ENCODE measurements at regions not wholly inside any gene's neighbourhood (a gene's known extent, or its start where the extent isn't known, plus 50 kb on each side); places are given as distances from the start of the nearest gene placed in this dataset.

- no peak for DNase-seq
Measured at GRCh38 chr6:6376845-6377244, 56.4 kb upstream of the F13A1 start.

GRCh38 chr6:6377621-6378020, 57.2 kb upstream of the F13A1 start:
- no peak for DNase-seq

DNA sequence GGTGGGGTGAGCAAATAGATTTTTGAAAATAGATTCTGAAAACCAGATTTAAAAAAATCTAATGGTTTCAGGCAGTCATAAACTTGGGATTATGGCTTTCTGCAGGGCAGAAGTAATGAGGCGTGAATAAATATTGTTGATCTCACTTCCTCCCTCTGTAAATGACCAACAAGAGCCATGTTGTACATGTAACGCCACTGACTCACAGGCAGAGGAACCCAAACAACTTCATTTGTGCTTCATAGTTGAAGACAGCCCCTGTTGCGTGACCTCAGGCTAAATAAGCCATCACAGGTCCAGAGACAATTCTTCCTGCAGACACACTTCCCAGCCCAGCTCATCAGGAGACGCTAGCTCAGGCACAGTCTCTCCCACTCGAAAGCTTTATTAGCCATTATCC, 59.1 kb upstream of the F13A1 start:
- no peak for DNase-seq

DNA sequence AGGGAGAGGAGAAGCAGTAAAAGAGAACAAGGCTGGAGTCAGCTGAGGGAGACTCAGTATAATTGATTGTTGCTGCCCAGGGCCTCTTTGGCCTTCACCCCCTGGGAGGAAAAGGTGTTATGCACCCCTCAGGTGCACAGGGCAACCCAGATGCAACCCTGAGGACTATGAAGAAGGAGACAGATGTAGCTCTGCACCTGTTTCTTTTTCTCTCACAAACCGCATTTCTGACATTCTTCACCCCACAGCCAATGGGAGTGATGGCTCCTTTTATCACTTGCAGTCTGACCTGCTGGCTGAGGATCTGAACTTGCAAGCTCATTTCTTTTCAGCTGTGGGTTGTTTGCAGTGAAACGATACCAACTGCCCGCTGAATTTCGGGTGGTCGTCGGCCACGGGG, 64.1 kb upstream of the F13A1 start:
- no peak for DNase-seq

- no peak for DNase-seq
Measured at GRCh38 chr6:6386010-6386409, 65.5 kb upstream of the F13A1 start.

DNA sequence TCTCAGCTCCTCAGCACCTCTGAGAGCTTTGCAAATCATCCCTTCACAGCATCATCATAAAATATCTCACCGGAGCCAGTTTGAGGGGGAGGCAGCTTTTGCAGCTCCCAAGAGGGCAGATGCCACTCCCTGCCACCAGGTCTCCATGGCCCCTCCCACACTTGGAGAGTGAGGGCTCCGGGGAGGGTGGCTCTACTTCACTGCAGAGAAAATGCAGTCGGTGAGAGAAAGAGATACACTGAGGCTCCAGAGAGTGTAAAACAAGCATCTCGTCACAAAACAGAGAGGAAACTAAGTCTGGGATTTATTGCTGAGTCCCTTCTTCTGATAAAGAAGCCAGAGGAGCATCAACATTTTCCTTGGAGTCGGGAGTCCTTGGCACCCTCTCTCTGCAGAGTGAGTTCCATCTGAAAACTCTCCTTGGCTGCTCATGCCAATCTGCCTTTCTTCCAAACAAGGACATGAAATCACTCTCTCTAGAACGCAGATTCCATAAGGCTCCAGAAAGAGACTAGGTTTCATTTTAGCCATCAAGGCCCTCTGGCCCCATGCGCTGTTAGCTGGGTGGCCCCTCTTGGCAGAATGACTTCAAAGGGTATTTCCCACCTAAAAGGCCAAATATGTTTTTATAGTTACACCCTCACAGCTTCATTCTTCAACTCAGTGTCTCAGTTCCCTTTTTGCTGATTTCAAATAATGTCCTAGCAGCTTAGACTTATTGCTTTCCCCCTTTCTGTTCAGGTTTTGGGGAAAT, 70.6 kb upstream of the F13A1 start:
- no peak for DNase-seq

DNA sequence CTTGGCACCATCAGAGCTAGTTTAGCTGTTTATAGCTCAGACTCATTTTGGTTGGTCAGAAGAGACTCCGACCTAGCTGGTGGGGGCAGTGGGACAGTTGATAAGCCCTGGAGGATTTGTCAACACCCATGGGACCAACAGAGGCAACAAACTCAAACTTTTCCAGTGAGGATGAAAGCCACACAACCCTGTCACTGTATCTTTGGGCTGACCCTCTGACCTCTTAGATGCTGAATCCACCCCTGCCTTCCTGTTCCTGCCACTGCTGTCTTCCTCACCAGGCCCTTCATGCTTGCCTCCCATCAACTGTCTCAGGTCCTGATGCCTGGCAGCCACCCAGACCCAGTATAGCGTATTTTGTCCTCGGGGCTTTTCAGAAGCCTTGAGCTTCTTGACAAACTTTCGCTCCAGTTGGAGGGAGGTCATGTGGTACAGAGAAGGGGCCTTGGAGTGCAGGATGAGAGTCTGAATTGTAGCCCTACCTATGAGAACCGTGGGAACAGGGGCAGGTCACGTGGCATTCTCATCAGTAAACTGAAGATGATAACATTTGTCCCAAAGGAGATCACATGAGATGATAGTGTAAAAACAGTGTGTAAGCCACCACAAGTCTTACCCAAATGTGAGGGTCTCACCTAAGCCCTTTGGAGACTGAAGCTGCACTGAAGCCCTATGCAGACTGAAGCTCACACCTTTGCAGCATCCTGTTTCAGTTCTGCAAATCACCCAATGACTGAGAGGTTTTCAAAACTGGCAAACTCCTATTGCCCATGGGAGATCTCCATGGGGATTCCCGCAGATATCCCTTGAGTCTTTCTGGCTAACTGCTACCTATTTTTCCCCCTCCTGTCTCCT, 72.0 kb upstream of the F13A1 start:
- no peak for DNase-seq

GRCh38 chr6:6393069-6393529, 72.6 kb upstream of the F13A1 start:
- no peak for DNase-seq

- no peak for DNase-seq
Measured at GRCh38 chr6:6395581-6396197, 75.2 kb upstream of the F13A1 start.

GRCh38 chr6:6397842-6398241, 77.4 kb upstream of the F13A1 start:
- no peak for DNase-seq

DNA sequence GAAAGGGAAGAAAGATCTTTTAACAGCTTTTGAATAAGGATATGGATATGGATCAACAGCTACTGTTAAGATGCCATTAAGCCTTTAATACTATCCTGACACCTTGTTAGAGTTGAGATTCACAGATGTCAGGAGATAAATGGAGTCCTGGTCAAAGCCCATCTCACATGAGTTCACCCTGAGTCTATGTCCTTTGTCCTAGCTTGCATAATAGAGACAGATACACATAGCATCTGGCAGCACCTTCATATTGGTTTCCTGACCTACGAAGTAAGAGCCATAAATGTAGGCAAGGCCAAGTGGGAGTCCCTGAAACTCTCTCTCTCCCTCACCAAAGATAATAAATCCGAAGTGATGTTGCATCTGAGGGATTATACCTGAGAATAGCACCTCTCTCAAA, 79.1 kb upstream of the F13A1 start:
- DNase-seq = peak in 1 of 2 experiments; percentile 49

DNA sequence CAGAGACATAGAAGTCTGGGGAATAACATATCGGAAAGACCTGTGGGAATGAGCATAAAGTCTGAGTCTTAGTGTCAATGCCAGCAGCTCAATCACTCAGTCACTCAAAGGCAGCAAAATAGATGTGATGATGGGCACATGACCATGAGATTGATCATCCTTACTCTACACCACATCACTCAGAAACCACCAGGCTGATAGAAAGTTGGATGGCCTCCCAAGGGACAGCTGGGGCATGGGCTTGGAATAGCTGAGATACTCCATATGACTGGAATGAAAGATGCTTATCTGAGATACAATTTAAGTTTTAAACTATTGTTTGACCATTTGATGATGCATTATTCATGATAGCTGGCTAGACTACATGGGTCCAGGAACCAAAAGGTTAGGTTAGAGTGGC, 80.9 kb upstream of the F13A1 start:
- no peak for DNase-seq

GRCh38 chr6:6402006-6402405, 81.5 kb upstream of the F13A1 start:
- DNase-seq = no peak

- DNase-seq = peak in 1 of 2 experiments; percentile 71
Measured at GRCh38 chr6:6402591-6402990, 82.1 kb upstream of the F13A1 start.

DNA sequence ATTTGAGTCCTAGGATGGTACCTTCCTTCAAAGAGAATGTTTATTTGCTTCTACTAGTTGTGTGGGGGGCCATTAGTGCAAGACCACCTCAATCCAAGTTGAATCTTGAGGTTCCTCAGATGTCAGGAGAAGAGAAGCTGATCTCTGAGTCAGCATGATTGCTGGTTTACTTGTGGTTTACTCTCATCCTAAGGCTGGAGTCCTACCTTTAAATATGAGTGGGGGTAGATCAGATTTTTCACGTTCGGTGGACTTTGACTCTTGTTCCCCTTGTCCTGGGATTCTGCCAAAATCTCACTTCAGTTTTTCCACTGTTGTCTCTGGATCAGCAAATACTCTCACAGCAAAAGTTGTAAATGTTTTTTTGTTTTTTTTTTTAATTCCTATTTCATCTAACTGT, 84.6 kb upstream of the F13A1 start:
- DNase-seq = no peak

DNA sequence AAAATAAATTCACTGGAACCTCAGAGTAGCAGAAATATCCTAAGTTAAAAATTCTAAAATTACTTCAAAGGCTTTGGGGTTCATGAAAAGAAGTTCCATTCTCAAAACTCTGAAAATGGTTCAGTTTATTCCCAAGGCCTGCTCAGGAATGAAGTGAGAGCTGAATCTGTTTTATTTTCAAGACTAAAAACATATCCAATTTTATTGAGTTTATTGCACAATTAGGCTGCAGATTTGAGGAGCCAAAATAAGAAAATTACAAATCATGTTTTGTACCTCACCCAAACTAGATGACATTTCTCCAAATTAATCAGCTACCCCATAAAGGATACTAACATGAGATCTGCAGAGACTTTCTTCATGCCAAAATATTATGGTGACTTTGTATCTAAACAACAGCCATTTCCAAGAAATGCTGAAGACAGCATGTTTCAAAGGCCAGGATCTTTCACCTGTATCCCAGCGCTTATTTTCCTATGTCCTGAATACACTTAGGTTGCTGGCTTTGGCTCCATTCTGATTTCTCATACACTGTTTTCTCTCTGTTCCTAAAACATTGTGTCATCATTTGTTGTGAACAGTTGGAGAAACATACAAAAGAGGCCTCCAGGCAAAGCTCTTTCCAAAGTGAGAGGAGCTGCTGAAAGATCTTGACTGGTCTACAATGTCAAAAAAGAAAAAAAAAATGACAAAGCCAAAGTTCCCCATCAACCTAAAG, 85.7 kb upstream of the F13A1 start:
- no peak for DNase-seq

DNA sequence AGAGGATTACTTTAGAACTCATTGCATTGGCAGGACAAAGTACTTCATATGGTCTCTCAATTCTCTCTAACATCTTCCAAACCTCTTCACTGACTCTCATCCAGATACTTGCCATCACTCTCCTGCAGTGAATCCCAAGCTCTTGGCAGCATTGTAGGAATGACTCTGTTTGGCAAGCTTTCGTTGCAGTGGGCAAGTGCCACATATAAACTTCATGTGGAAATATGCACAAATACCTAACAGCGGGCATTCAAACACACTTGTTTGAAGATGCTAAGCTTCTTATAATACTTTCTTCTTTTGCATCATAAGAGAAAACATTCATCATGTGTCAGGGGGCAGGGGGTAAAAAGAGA, 86.2 kb upstream of the F13A1 start:
- no peak for DNase-seq

DNA sequence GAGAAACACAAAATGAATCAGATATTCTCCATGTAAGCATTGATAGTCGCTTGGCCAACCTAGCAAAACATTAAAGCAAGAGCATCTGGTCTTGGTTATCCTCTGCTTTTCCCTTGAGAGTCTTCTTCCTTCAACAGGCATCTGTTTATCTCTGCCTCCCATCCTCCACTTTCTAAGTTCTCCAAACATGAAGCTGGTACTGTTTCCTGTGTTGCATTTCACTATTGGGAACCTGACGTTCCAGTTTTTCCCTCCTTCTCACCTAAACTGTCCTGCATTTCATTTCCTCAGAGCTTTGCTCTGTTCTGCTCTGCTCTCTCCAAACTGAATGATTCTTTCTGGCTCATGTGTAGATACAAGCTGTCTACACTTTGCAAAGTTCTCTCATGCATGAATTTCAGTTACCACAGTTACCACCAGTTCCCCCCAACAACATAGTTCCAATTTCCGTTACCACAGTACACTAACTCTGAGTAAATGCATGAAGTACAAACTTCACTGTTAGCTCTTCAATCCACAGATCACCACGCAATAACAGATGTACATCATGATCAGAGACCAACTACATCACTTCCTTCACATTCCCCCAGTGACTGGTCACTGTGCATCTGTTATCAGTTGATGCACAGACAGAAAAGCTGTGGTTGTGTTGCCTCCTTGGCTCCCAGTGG, 86.7 kb upstream of the F13A1 start:
- peak in 1 of 2 experiments; percentile 23 for DNase-seq

DNA sequence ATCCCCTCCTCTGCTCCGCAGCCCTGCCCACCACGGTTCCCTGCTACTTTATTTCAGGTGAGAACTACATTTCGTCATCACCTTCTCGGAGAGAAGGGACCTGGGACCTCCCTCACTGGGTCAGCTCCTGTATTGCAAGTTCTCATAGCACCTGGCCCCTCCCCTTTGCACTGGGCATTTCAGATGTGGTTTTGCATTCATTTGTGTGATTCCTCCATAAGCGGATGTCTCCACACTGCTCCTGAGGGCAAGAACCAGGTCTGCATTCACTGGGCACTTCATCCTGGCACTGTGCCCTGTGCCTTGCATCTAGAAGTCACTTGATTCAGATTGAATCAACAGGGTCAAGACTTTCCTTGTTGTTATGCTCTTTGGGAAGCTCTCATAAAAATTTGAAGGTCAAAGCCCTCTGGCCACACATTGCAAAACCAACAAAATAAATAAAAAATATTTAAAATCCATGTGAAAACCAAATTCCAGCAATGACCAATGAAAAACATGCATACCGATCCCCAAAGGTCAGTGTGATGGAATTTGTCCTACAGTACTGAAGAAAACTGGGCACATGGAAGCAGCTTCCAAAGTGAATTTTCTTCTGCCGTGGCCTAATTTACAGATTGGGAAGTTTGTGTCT, 89.1 kb upstream of the F13A1 start:
- no peak for DNase-seq

- no peak for DNase-seq
Measured at GRCh38 chr6:6411115-6411514, 90.7 kb upstream of the F13A1 start.

DNA sequence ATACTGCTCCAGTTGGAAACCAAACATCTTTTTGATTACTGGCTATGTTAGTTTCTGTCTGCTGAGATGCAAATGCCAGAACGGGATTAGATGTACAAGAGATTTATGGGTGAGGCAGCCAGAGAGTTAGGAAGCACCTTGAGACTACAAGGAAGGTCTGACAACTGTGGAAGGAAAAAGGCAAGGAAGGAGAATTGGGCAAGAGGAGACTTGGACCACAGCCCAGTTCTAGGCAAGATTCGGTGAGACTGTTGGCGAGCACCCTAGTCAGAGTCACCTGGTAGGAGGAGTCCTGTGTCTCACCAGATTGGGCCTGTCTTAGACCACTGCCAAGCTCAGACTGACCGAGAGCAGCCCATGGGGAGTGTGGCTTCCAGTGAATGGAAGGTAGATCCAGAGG, 91.8 kb upstream of the F13A1 start:
- DNase-seq = no peak

DNA sequence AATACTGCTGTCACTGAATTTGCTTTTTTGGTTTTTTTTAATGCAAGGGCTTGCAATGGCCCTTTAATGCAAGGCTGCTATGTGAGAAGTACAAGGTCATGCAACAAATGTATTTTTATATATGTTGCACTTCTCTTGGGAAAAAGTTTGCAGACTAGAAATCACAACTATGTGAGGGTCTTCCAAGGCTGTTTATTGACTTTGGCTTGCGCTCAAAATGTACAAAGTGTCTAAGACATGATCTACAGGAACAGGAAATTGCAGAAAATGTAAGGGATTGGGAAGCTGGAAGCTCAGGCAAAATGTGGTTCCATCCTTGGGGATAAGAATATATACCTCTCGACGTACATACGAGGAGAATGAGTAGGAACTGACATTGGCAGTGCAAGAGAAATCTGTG, 92.2 kb upstream of the F13A1 start:
- no peak for DNase-seq
